H1 (cell line): ENCODE measurements at regions not wholly inside any gene's neighbourhood (a gene's known extent, or its start where the extent isn't known, plus 50 kb on each side); places are given as distances from the start of the nearest gene placed in this dataset.

Source experiments
- CTCF ChIA-PET: fragments of 300-600 bp; sonication (Branson Sonifier 250); formaldehyde crosslinking; loops from one replicate; lab custom pipeline; 2021; ENCODE audit not compliant: partially characterized antibody; lab: Charles Lee
- POLR2A ChIA-PET: fragments of 300-600 bp; sonication (Branson Sonifier 250); formaldehyde crosslinking; loops from one replicate; lab custom pipeline; 2021; ENCODE audit warnings: inconsistent platforms; ENCODE audit not compliant: partially characterized antibody; lab: Charles Lee
- DNase-seq, 2 experiments: peaks; one replicate each; pipeline versions ENCODE4 v3.0.0 to v3.0.0-alpha.2; 2010 to 2022; ENCODE audit warnings: low spot score in 2 of 2, low read depth in 1 of 2, mixed read lengths in 1 of 2
- FAIRE-seq: peaks from 2 replicates; lab custom pipeline; 2011; peaks lifted over from hg19 to GRCh38; lab: Jason Lieb, UNC
- H2AFZ ChIP-seq: 2 replicates; pipeline ENCODE4 v1.8.1; 2012; ENCODE audit warnings: low read length, inconsistent platforms
- H2AK5ac ChIP-seq: 2 replicates; pipeline ENCODE4 v1.6.1; 2013; ENCODE audit warnings: low read depth, low read length
- H2BK120ac ChIP-seq: replicated peaks from 2 replicates; pipeline ENCODE3; 2013; ENCODE audit warnings: low read depth, low read length, inconsistent platforms
- H2BK12ac ChIP-seq: 2 replicates; pipeline ENCODE4 v1.6.1; 2013; ENCODE audit warnings: low read depth, low read length
- H2BK15ac ChIP-seq: 2 replicates; pipeline ENCODE4 v1.6.1; 2013; ENCODE audit warnings: low read length
- H2BK20ac ChIP-seq: 2 replicates; pipeline ENCODE4 v1.6.1; 2013; ENCODE audit warnings: low read length
- H2BK5ac ChIP-seq: 2 replicates; pipeline ENCODE4 v1.6.1; 2013; ENCODE audit warnings: low read depth, low read length
- H3K14ac ChIP-seq: 2 replicates; pipeline ENCODE4 v1.6.1; 2013; ENCODE audit warnings: inconsistent platforms; ENCODE audit not compliant: insufficient read length
- H3K18ac ChIP-seq: 2 replicates; pipeline ENCODE4 v1.6.1; 2013; ENCODE audit warnings: low read length; ENCODE audit errors: extremely low read depth
- H3K23ac ChIP-seq: 2 replicates; pipeline ENCODE4 v1.6.1; 2013; ENCODE audit warnings: inconsistent platforms; ENCODE audit not compliant: insufficient read length
- H3K23me2 ChIP-seq: 2 replicates; pipeline ENCODE4 v1.6.1; 2013; ENCODE audit warnings: low read depth, low read length
- H3K27ac ChIP-seq: 2 replicates; pipeline ENCODE4 v1.6.1; 2011; ENCODE audit warnings: low read depth, low read length, inconsistent platforms
- H3K27me3 ChIP-seq, 4 experiments: replicated peaks in 1 of 4; 1 replicate in 1 of 4; 2 replicates in 3 of 4; pipeline versions ENCODE4 v1.6.1 to v1.8.1; 2011 to 2013; ENCODE audit warnings: low read length in 3 of 4, mild to moderate bottlenecking in 3 of 4, inconsistent platforms in 2 of 4, mixed read lengths in 2 of 4, moderate library complexity in 1 of 4; ENCODE audit not compliant: control insufficient read depth in 3 of 4, insufficient read depth in 3 of 4; ENCODE audit errors: extremely low read depth in 1 of 4
- H3K36me3 ChIP-seq, 4 experiments: 2 replicates each; pipeline versions ENCODE4 v1.6.1 to v1.8.1; 2011 to 2013; ENCODE audit warnings: mild to moderate bottlenecking in 4 of 4, low read length in 3 of 4, moderate library complexity in 2 of 4, control low read depth in 1 of 4, inconsistent platforms in 1 of 4; ENCODE audit not compliant: insufficient read depth in 4 of 4, control insufficient read depth in 2 of 4
- H3K4ac ChIP-seq: replicated peaks from 2 replicates; pipeline ENCODE3; 2013; ENCODE audit warnings: low read length, low read depth, mixed read lengths, inconsistent platforms; ENCODE audit not compliant: insufficient read length
- H3K4me1 ChIP-seq, 4 experiments: replicated peaks in 1 of 4; 1 replicate in 1 of 4; 2 replicates in 3 of 4; pipeline versions ENCODE4 v1.6.1 to v1.8.1; 2011 to 2013; ENCODE audit warnings: low read length in 3 of 4, inconsistent platforms in 2 of 4, mixed read lengths in 1 of 4; ENCODE audit not compliant: insufficient read depth in 4 of 4, control insufficient read depth in 3 of 4
- H3K4me2 ChIP-seq, 2 experiments: 2 replicates each; pipeline versions ENCODE4 v1.6.1 to v1.8.1; 2011 to 2013; ENCODE audit warnings: low read depth in 2 of 2, low read length in 2 of 2, control low read depth in 1 of 2, inconsistent platforms in 1 of 2, mild to moderate bottlenecking in 1 of 2; ENCODE audit not compliant: insufficient read depth in 1 of 2
- H3K4me3 ChIP-seq, 4 experiments: fragments of 200-600, 300-600 bp in 1 of 4; sonication (generic), shearing (Covaris generic), sonication (Bioruptor Twin) in 1 of 4; 2 replicates each; pipeline versions ENCODE4 v1.5.1 to v1.8.1; 2011 to 2016; ENCODE audit warnings: low read length in 4 of 4, low read depth in 3 of 4, control low read depth in 2 of 4, inconsistent platforms in 2 of 4, mild to moderate bottlenecking in 2 of 4, mixed read lengths in 1 of 4, moderate library complexity in 1 of 4; ENCODE audit not compliant: insufficient read depth in 2 of 4; ENCODE audit errors: extremely low read depth in 1 of 4
- H3K56ac ChIP-seq: replicated peaks from 2 replicates; pipeline ENCODE3; 2013; ENCODE audit warnings: low read depth, mild to moderate bottlenecking, mixed read lengths, low read length, inconsistent platforms; ENCODE audit not compliant: insufficient read length
- H3K79me1 ChIP-seq: 2 replicates; pipeline ENCODE4 v1.6.1; 2013; ENCODE audit warnings: low read depth, low read length, control low read depth
- H3K79me2 ChIP-seq, 2 experiments: 2 replicates each; pipeline versions ENCODE4 v1.6.1 to v1.8.1; 2012 to 2013; ENCODE audit warnings: low read length in 2 of 2, mild to moderate bottlenecking in 2 of 2, inconsistent platforms in 1 of 2; ENCODE audit not compliant: insufficient read depth in 2 of 2, control insufficient read depth in 1 of 2
- H3K9ac ChIP-seq, 4 experiments: replicated peaks in 1 of 4; 1 replicate in 1 of 4; 2 replicates in 3 of 4; pipeline versions ENCODE4 v1.6.1 to v1.8.1; 2011 to 2013; ENCODE audit warnings: low read depth in 3 of 4, low read length in 3 of 4, control low read depth in 2 of 4, mild to moderate bottlenecking in 2 of 4, moderate library complexity in 2 of 4, inconsistent platforms in 1 of 4; ENCODE audit errors: extremely low read depth in 1 of 4
- H3K9me3 ChIP-seq, 2 experiments: 2 replicates each; pipeline versions ENCODE4 v1.6.1 to v1.8.1; 2012 to 2013; ENCODE audit warnings: mild to moderate bottlenecking in 2 of 2, moderate library complexity in 2 of 2, control low read depth in 1 of 2, inconsistent platforms in 1 of 2, low read depth in 1 of 2, low read length in 1 of 2, mixed read lengths in 1 of 2; ENCODE audit not compliant: insufficient read depth in 2 of 2
- H4K20me1 ChIP-seq, 2 experiments: replicated peaks in 1 of 2; 2 replicates each; pipeline versions ENCODE3 to v1.8.1; 2011 to 2013; ENCODE audit warnings: inconsistent platforms in 2 of 2, low read length in 2 of 2, mild to moderate bottlenecking in 1 of 2; ENCODE audit not compliant: insufficient read depth in 2 of 2, control insufficient read depth in 1 of 2
- H4K5ac ChIP-seq: 2 replicates; pipeline ENCODE4 v1.6.1; 2013; ENCODE audit warnings: low read length, low read depth, mixed read lengths, inconsistent platforms; ENCODE audit not compliant: insufficient read length
- H4K8ac ChIP-seq: 2 replicates; pipeline ENCODE4 v1.8.0; 2013; ENCODE audit warnings: mild to moderate bottlenecking, moderate library complexity, low read length, inconsistent platforms; ENCODE audit not compliant: insufficient read depth; ENCODE audit errors: extremely low read depth
- H4K91ac ChIP-seq: replicated peaks from 2 replicates; pipeline ENCODE3; 2013; ENCODE audit warnings: low read length, mixed read lengths, inconsistent platforms; ENCODE audit not compliant: insufficient read length
- CBX8 ChIP-seq: fragments of 300-800, 300-1000 bp; sonication (generic); IDR thresholded peaks from 2 replicates; pipeline ENCODE4 v1.7.1; 2016; ENCODE audit warnings: low read depth, low read length, borderline replicate concordance
- GTF2F1 ChIP-seq: IDR thresholded peaks from 2 replicates; pipeline ENCODE4 v1.6.1; 2012; ENCODE audit warnings: low read depth, low read length, improper control_type of control experiment, borderline replicate concordance
- POLR2A ChIP-seq, 2 experiments: IDR thresholded peaks; 1 replicate in 1 of 2; 2 replicates in 1 of 2; pipeline ENCODE4 v1.6.1; 2011; ENCODE audit warnings: low read depth in 2 of 2, low read length in 2 of 2, mild to moderate bottlenecking in 2 of 2; ENCODE audit errors: control extremely low read depth in 1 of 2
- POU5F1 ChIP-seq: IDR thresholded peaks from 2 replicates; pipeline ENCODE4 v1.6.1; 2011; ENCODE audit warnings: low read depth, mild to moderate bottlenecking, low read length, moderate library complexity
- RBBP5 ChIP-seq: IDR thresholded peaks from 2 replicates; pipeline ENCODE4 v1.7.1; 2012; ENCODE audit warnings: low read depth, mild to moderate bottlenecking, inconsistent platforms, low read length, moderate library complexity, borderline replicate concordance
- SUZ12 ChIP-seq: fragments of 200-600 bp; sonication (generic); IDR thresholded peaks from 2 replicates; pipeline ENCODE4 v1.6.1; 2012; ENCODE audit warnings: mild to moderate bottlenecking, inconsistent platforms, low read length, moderate library complexity, mixed read lengths
- TAF7 ChIP-seq: optimal IDR thresholded peaks from 2 replicates; pipeline ENCODE3; 2011; ENCODE audit warnings: low read depth, mild to moderate bottlenecking, inconsistent platforms, low read length, moderate library complexity, borderline replicate concordance
- TCF12 ChIP-seq: IDR thresholded peaks from 2 replicates; pipeline ENCODE4 v1.6.1; 2011; ENCODE audit warnings: low read depth, mild to moderate bottlenecking, low read length
- WGBS, 2 experiments: shearing (Covaris generic) in 1 of 2; methylation state at CpG; one replicate each; pipeline versions ENCODE4 v1.1.6 to v1.1.7; 2013 to 2015; ENCODE audit warnings: low lambda C conversion rate in 2 of 2, mixed read lengths in 2 of 2, inconsistent platforms in 1 of 2, low coverage in 1 of 2, missing lambda C conversion rate in 1 of 2; ENCODE audit not compliant: insufficient replicate concordance in 2 of 2, insufficient coverage in 1 of 2, insufficient read length in 1 of 2; ENCODE audit errors: extremely low coverage in 1 of 2, missing lambda C conversion rate in 1 of 2; 5-methylcytosine and 5-hydroxymethylcytosine counted together

GRCh38 chr2:12363569-12363968, 353.2 kb upstream of the TRIB2 start:
- Histone ChIP-seq H3K4ac (no peak overlapping the region), H3K36me3 (no peaks in the 10 kb centered on the region), H3K9me3 (no peaks in the 10 kb centered on the region), H3K4me1 (no peaks in the 10 kb centered on the region), H2BK5ac (no peak overlapping the region), H3K56ac (no peak overlapping the region), H2BK15ac (no peak overlapping the region), H4K5ac (no peak overlapping the region), H2BK120ac (no peak overlapping the region), H3K23me2 (no peaks in the 10 kb centered on the region; the same call in 1 of the 2 replicates), H2BK12ac (no peak overlapping the region), H3K18ac (no peak overlapping the region), H3K79me1 (no peaks in the 10 kb centered on the region), H2BK20ac (no peak overlapping the region), H3K79me2 (no peaks in the 10 kb centered on the region)
- TF ChIP-seq TCF12 (no peak), CBX8 (no peak), GTF2F1 (no peak), POU5F1 (no peak), RBBP5 (no peak), TAF7 (no peak), POLR2A (IDR thresholded peaks at IDR 0.05; ENCODE audit: control extremely low read depth in 1 of 2, low read depth in 2 of 2, low read length in 2 of 2) (no peak), SUZ12 (no peak)
- TF ChIP-seq, all 59 proteins: peak for 0
- 86% methylated on average over 1 of the region's 1 CpG; no CpG with 5 or more reads in 1 of the 2 experiments for WGBS, 2 experiments
- DNase-seq: no peak
- CTCF ChIA-PET: no interaction called here
- Histone ChIP-seq H3K14ac (no peak overlapping the region), H3K4me3 (no peak overlapping the region), H3K23ac (no peak overlapping the region), H4K8ac (no peak overlapping the region), H4K91ac (no peak overlapping the region), H3K4me2 (no peak overlapping the region), H2AK5ac (no peak overlapping the region), H3K27ac (no peak overlapping the region), H2AFZ (no peak overlapping the region), H4K20me1 (no peaks in the 10 kb centered on the region), H3K9ac (no peak overlapping the region), H3K27me3 (no peaks in the 10 kb centered on the region)
- no peak for FAIRE-seq
- POLR2A ChIA-PET: no interaction called here
